ENCODE measurements at regions not wholly inside any gene's neighbourhood (a gene's known extent, or its start where the extent isn't known, plus 50 kb on each side); places are given as distances from the start of the nearest gene placed in this dataset.

DNA sequence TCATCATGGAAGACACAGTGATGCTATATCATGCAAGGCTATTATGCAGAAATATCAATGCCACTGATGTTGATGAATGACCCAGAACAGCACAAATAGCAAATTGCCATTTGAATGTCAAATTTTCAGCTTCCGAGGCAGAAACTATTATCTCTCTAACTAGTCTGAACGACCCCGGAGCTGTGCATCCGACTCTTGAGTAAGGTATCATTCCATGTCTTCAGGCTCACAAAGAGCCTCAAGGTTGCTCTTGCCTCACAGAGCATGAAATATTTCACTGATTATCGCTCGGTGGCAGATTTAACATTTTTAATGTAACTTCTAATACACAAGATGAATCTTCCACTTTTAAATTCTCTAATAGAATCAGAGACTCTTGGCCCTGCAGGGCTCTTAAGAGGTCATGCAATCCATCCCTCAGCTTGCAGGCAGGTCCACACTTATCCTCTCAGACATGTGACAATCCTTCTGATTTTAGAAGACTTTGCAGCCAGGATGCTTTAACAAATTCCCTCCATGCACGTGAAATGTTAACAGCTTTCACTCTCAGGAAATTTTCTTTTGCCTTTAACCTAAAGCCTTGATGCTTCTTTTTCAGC, 221.0 kb downstream of the FRK start:
- Histone ChIP-seq H2AFZ (ENCODE audit: low read depth) (no peak overlapping the region), H3K9ac (no peak overlapping the region), H3K27me3 (ENCODE audit: insufficient read depth) (no peaks in the 10 kb centered on the region), H3K36me3 (replicated peaks in 1 of 2; ENCODE audit: control insufficient read depth in 1 of 2, insufficient read depth in 2 of 2, low read length in 1 of 2) (no peaks in the 10 kb centered on the region), H3K79me2 (ENCODE audit: insufficient read depth) (no peaks in the 10 kb centered on the region), H4K20me1 (ENCODE audit: insufficient read depth) (no peaks in the 10 kb centered on the region), H3K9me2 (no peaks in the 10 kb centered on the region), H3K4me2 (no peak overlapping the region), H3K4me1 (ENCODE audit: control insufficient read depth in 1 of 2, insufficient read depth in 2 of 2, low read depth in 1 of 2, low read length in 1 of 2) (no peaks in the 10 kb centered on the region), H3K27ac (ENCODE audit: low read depth in 2 of 2, low read length in 1 of 2) (no peak overlapping the region), H3K9me3 (no peaks in the 10 kb centered on the region), H3K4me3 (ENCODE audit: low read depth in 2 of 2, low read length in 1 of 2) (no peak overlapping the region), H3F3A (replicated peaks; ENCODE audit: insufficient read depth) (no peaks in the 10 kb centered on the region)
- TF ChIP-seq TCF12 (IDR thresholded peaks at IDR 0.05): no peak
- TF ChIP-seq RXRA (IDR thresholded peaks at IDR 0.05; ENCODE audit: borderline replicate concordance, low read depth): no peak
- TF ChIP-seq FOXJ3 (CRISPR knock-in tag; IDR thresholded peaks at IDR 0.05): no peak
- no peak for TF ChIP-seq FOSL2 (IDR thresholded peaks at IDR 0.05; ENCODE audit: borderline replicate concordance, low read depth)
- TF ChIP-seq, protein P1, sequence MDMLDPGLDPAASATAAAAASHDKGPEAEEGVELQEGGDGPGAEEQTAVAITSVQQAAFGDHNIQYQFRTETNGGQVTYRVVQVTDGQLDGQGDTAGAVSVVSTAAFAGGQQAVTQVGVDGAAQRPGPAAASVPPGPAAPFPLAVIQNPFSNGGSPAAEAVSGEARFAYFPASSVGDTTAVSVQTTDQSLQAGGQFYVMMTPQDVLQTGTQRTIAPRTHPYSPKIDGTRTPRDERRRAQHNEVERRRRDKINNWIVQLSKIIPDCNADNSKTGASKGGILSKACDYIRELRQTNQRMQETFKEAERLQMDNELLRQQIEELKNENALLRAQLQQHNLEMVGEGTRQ (IDR thresholded peaks at IDR 0.05; ENCODE audit: borderline replicate concordance, low read depth, low read length): no peak
- no peak for TF ChIP-seq EZH2phosphoT487 (IDR thresholded peaks at IDR 0.05; ENCODE audit: borderline replicate concordance, low read depth)
- 64% methylated on average over 7 of the region's 7 CpGs for WGBS (ENCODE audit: low lambda C conversion rate)
- DNase-seq: no peak
- POLR2A ChIA-PET: no interaction called here
- CTCF ChIA-PET: interaction anchor here (1.2 to 2.1 kb wide), 8 partner anchors 10 to 312 kb away, joined by 3 to 12 read pairs (median 6); no protein-coding TSS in a partner anchor

DNA sequence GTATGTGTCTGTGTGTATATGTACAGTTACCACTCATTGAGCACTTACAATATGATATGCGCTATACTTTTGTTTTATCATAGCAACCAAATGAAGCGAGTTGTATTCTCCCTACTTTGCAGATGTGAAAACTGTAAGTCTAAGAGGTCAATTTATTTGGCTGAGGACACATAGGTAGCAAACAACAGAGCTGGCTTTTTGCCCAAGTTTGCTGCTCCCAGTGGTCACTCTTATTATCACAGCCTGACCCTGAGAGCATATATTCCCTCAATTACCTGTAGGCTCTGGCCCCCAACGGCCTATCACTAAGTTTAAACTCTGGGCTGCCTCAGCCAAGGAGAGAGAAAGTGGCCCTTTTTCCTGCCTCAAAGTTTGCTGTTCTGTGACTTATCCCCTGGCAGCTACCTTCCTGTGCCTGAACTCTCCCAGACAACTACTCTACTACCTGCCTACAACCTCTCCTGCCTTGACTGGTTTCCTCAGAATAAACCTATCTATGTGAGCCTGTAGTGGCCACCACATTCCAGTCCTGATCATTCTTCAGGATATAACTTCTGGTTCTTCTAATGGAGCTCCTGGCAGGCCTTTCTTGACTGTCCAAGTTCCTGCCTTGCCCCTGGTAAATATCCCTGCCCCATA, 221.8 kb downstream of the FRK start:
- no peak overlapping the region for H2AFZ ChIP-seq (ENCODE audit: low read depth)
- no peaks in the 10 kb centered on the region for H4K20me1 ChIP-seq (ENCODE audit: insufficient read depth)
- ChIA-PET POLR2A (no interaction called here), CTCF (interaction anchor here (0.7 to 2.1 kb wide), 12 partner anchors 9 to 311 kb away, joined by 3 to 12 read pairs (median 4); no protein-coding TSS in a partner anchor)
- no peaks in the 10 kb centered on the region for H3K27me3 ChIP-seq (ENCODE audit: insufficient read depth)
- no peak overlapping the region for H3K4me2 ChIP-seq
- TF ChIP-seq ELF1 (IDR thresholded peaks at IDR 0.05) (no peak), NFIC (IDR thresholded peaks at IDR 0.05; ENCODE audit: borderline replicate concordance) (peak; percentile 69), TAF1 (IDR thresholded peaks at IDR 0.05; ENCODE audit: borderline replicate concordance, low read depth, low read length) (no peak)
- TF ChIP-seq, protein P2, sequence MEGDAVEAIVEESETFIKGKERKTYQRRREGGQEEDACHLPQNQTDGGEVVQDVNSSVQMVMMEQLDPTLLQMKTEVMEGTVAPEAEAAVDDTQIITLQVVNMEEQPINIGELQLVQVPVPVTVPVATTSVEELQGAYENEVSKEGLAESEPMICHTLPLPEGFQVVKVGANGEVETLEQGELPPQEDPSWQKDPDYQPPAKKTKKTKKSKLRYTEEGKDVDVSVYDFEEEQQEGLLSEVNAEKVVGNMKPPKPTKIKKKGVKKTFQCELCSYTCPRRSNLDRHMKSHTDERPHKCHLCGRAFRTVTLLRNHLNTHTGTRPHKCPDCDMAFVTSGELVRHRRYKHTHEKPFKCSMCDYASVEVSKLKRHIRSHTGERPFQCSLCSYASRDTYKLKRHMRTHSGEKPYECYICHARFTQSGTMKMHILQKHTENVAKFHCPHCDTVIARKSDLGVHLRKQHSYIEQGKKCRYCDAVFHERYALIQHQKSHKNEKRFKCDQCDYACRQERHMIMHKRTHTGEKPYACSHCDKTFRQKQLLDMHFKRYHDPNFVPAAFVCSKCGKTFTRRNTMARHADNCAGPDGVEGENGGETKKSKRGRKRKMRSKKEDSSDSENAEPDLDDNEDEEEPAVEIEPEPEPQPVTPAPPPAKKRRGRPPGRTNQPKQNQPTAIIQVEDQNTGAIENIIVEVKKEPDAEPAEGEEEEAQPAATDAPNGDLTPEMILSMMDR (IDR thresholded peaks at IDR 0.05): peak; percentile 70
- no peak overlapping the region for H3K27ac ChIP-seq (ENCODE audit: low read depth in 2 of 2, low read length in 1 of 2)
- H3K9me2 ChIP-seq: no peaks in the 10 kb centered on the region
- no peaks in the 10 kb centered on the region for H3K79me2 ChIP-seq (ENCODE audit: insufficient read depth)
- H3K4me1 ChIP-seq (ENCODE audit: control insufficient read depth in 1 of 2, insufficient read depth in 2 of 2, low read depth in 1 of 2, low read length in 1 of 2): no peaks in the 10 kb centered on the region
- no peak overlapping the region for H3K4me3 ChIP-seq (ENCODE audit: low read depth in 2 of 2, low read length in 1 of 2)
- DNase-seq: peak; percentile 56
- no peak overlapping the region for H3K9ac ChIP-seq
- 42% methylated on average over 3 of the region's 3 CpGs for WGBS (ENCODE audit: low lambda C conversion rate)
- no peaks in the 10 kb centered on the region for H3K36me3 ChIP-seq (replicated peaks in 1 of 2; ENCODE audit: control insufficient read depth in 1 of 2, insufficient read depth in 2 of 2, low read length in 1 of 2)
- no peaks in the 10 kb centered on the region for H3K9me3 ChIP-seq
- no peaks in the 10 kb centered on the region for H3F3A ChIP-seq (replicated peaks; ENCODE audit: insufficient read depth)

Data from SK-N-SH (cell line).